SK-N-SH (cell line): ENCODE measurements at regions not wholly inside any gene's neighbourhood (a gene's known extent, or its start where the extent isn't known, plus 50 kb on each side); places are given as distances from the start of the nearest gene placed in this dataset.

ENCODE experiments used
- CTCF ChIP-seq: fragments of 200-600 bp; sonication (generic); IDR thresholded peaks from 2 replicates; pipeline ENCODE4 v1.6.1; 2017; ENCODE audit warnings: antibody characterized with exemption, mild to moderate bottlenecking, moderate library complexity
- EP300 ChIP-seq, 2 experiments: IDR thresholded peaks; 2 replicates each; pipeline versions ENCODE4 v1.4.0 to v1.6.1; 2012; ENCODE audit warnings: borderline replicate concordance in 1 of 2, low read depth in 1 of 2, low read length in 1 of 2
- FOXM1 ChIP-seq: IDR thresholded peaks from 2 replicates; pipeline ENCODE4 v1.4.0; 2012; ENCODE audit warnings: low read depth, mild to moderate bottlenecking
- GABPA ChIP-seq: IDR thresholded peaks from 2 replicates; pipeline ENCODE4 v1.4.0; 2012; ENCODE audit warnings: low read depth, mild to moderate bottlenecking
- IRF3 ChIP-seq: fragments of 150-350 bp; IDR thresholded peaks from 2 replicates; pipeline ENCODE4 v1.6.1; 2016; ENCODE audit warnings: mild to moderate bottlenecking, low read depth, low read length
- JUND ChIP-seq: IDR thresholded peaks from 2 replicates; pipeline ENCODE4 v1.4.0; 2012
- POLR2AphosphoS5 ChIP-seq: IDR thresholded peaks from 2 replicates; pipeline ENCODE4 v1.6.1; 2012; ENCODE audit warnings: low read depth, low read length
- RCOR1 ChIP-seq: fragments of 150-350 bp; IDR thresholded peaks from 2 replicates; pipeline ENCODE4 v1.6.1; 2017; ENCODE audit warnings: antibody characterized with exemption, low read length
- SIN3A ChIP-seq: IDR thresholded peaks from 2 replicates; pipeline ENCODE4 v1.6.1; 2012; ENCODE audit warnings: low read depth, mild to moderate bottlenecking, low read length, moderate library complexity, borderline replicate concordance
- TAF1 ChIP-seq: IDR thresholded peaks from 2 replicates; pipeline ENCODE4 v1.6.1; 2012; ENCODE audit warnings: low read depth, mild to moderate bottlenecking, low read length, moderate library complexity, borderline replicate concordance
- TCF12 ChIP-seq: IDR thresholded peaks from 2 replicates; pipeline ENCODE4 v1.4.0; 2012
- USF2 ChIP-seq: fragments of 150-350 bp; IDR thresholded peaks from 2 replicates; pipeline ENCODE4 v1.6.1; 2017; ENCODE audit warnings: antibody characterized with exemption, low read length, low read depth, borderline replicate concordance
- YY1 ChIP-seq: IDR thresholded peaks from 2 replicates; pipeline ENCODE4 v1.4.0; 2012; ENCODE audit warnings: low read depth, mild to moderate bottlenecking
- TF ChIP-seq, protein P1 (sequence below): IDR thresholded peaks from 2 replicates; pipeline ENCODE4 v1.4.0; 2012; ENCODE audit warnings: low read depth, borderline replicate concordance

DNA sequence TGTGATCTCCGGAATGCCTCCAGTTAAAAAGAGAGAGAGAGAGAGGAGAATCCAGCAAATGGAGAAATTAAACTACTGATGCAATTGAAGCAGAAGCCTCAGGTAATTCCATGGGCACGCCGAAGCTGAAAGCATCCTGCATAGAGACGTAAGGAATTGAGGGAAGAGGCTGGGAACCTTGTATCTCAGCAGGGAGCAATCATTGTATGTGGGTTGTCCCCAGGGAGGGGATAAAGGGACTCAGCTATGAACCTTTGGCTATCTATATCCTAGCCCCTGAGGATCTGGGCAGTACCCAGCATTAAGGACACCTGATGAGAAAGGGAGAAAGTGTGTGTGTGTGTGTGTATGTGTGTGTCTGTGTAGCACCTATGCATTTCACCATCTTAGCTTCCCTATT is 95.8 kb upstream of the ATXN7L3B start:
- no peak for TF ChIP-seq RCOR1
- no peak for TF ChIP-seq JUND
- no peak for TF ChIP-seq TCF12
- no peak for TF ChIP-seq CTCF
- no peak for TF ChIP-seq TAF1
- TF ChIP-seq FOXM1: no peak
- no peak for TF ChIP-seq USF2
- no peak for TF ChIP-seq EP300 (IDR thresholded peaks at IDR 0.05; ENCODE audit: borderline replicate concordance in 1 of 2, low read depth in 1 of 2, low read length in 1 of 2)
- no peak for TF ChIP-seq POLR2AphosphoS5
- TF ChIP-seq SIN3A: no peak
- no peak for TF ChIP-seq GABPA
- no peak for TF ChIP-seq YY1
- TF ChIP-seq, protein P1, sequence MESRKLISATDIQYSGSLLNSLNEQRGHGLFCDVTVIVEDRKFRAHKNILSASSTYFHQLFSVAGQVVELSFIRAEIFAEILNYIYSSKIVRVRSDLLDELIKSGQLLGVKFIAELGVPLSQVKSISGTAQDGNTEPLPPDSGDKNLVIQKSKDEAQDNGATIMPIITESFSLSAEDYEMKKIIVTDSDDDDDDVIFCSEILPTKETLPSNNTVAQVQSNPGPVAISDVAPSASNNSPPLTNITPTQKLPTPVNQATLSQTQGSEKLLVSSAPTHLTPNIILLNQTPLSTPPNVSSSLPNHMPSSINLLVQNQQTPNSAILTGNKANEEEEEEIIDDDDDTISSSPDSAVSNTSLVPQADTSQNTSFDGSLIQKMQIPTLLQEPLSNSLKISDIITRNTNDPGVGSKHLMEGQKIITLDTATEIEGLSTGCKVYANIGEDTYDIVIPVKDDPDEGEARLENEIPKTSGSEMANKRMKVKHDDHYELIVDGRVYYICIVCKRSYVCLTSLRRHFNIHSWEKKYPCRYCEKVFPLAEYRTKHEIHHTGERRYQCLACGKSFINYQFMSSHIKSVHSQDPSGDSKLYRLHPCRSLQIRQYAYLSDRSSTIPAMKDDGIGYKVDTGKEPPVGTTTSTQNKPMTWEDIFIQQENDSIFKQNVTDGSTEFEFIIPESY: no peak
- no peak for TF ChIP-seq IRF3
